Tibial artery (tissue), 4 donors: ENCODE measurements at regions not wholly inside any gene's neighbourhood (a gene's known extent, or its start where the extent isn't known, plus 50 kb on each side); places are given as distances from the start of the nearest gene placed in this dataset.

ENCODE experiments used
- DNase-seq, 2 donors: peaks; one replicate each; pipeline ENCODE4 v3.0.0-alpha.2; 2019
- H3K27ac ChIP-seq, 2 donors: fragments of 200-600 bp; sonication (generic) in 1 of 2; 1 replicate in 1 of 2; 2 replicates in 1 of 2; pipeline ENCODE4 v1.5.1; 2018 to 2019; ENCODE audit warnings: mild to moderate bottlenecking in 1 of 2
- H3K27me3 ChIP-seq, 2 donors: fragments of 200-600 bp; sonication (generic) in 1 of 2; one replicate each; pipeline versions ENCODE4 v1.5.1 to v1.6.0; 2016 to 2019
- H3K36me3 ChIP-seq, 3 donors: fragments of 200-600 bp; sonication (generic) in 2 of 3; one replicate each; pipeline ENCODE4 v1.5.1; 2016 to 2019; ENCODE audit warnings: mild to moderate bottlenecking in 2 of 3
- H3K4me1 ChIP-seq, 4 donors: fragments of 200-600 bp; sonication (generic) in 2 of 4; 1 replicate in 3 of 4; 2 replicates in 1 of 4; pipeline ENCODE4 v1.5.1; 2016 to 2019
- H3K4me3 ChIP-seq, 2 donors: fragments of 200-600 bp; sonication (generic) in 1 of 2; 1 replicate in 1 of 2; 2 replicates in 1 of 2; pipeline ENCODE4 v1.5.1; 2018 to 2019; ENCODE audit warnings: mild to moderate bottlenecking in 2 of 2
- H3K9me3 ChIP-seq, 3 donors: fragments of 200-600 bp; sonication (generic) in 1 of 3; one replicate each; pipeline ENCODE4 v1.5.1; 2016 to 2019
- CTCF ChIP-seq, 2 experiments: fragments of 200-600 bp in 1 of 2; fragments of 450-650 bp in 1 of 2; IDR thresholded peaks; one replicate each; pipeline ENCODE4 v1.5.1; 2017 to 2019; ENCODE audit warnings: antibody characterized with exemption in 2 of 2, mild to moderate bottlenecking in 1 of 2, moderate library complexity in 1 of 2
- intact Hi-C: fragments of 100-400 bp; cut with DNase I; formaldehyde crosslinking; loops from one replicate; pipeline ENCODE4 v1.15.0; 2023; ENCODE audit warnings: low total_unique reads

- Histone ChIP-seq H3K4me3 (no peak overlapping the region), H3K36me3 (no peaks in the 10 kb centered on the region), H3K9me3 (no peaks in the 10 kb centered on the region), H3K27me3 (no peaks in the 10 kb centered on the region), H3K27ac (no peak overlapping the region), H3K4me1 (no peaks in the 10 kb centered on the region)
- DNase-seq, result no peak
- no peak for TF ChIP-seq CTCF (IDR thresholded peaks at IDR 0.05)
- intact Hi-C loops, result no loop called here
Observed at GRCh38 chr7:145168427-145168826, 332.6 kb upstream of the TPK1 start.

- Histone ChIP-seq H3K4me3 (no peak overlapping the region), H3K9me3 (no peaks in the 10 kb centered on the region), H3K27ac (no peak overlapping the region), H3K4me1 (no peaks in the 10 kb centered on the region), H3K27me3 (no peaks in the 10 kb centered on the region), H3K36me3 (no peaks in the 10 kb centered on the region)
- intact Hi-C loops, result no loop called here
- DNase-seq, result no peak
- no peak for TF ChIP-seq CTCF (IDR thresholded peaks at IDR 0.05)
Observed at GRCh38 chr7:145156834-145157233, 321.0 kb upstream of the TPK1 start.

- no peak overlapping the region for H3K4me3 ChIP-seq
- H3K27me3 ChIP-seq, result no peaks in the 10 kb centered on the region
- DNase-seq, result no peak
- H3K4me1 ChIP-seq, result no peaks in the 10 kb centered on the region
- no peaks in the 10 kb centered on the region for H3K9me3 ChIP-seq
- intact Hi-C loops, result no loop called here
- no peak overlapping the region for H3K27ac ChIP-seq
- H3K36me3 ChIP-seq, result no peaks in the 10 kb centered on the region
- no peak for TF ChIP-seq CTCF (IDR thresholded peaks at IDR 0.05)
Observed at GRCh38 chr7:145152589-145152988, 316.7 kb upstream of the TPK1 start.

GRCh38 chr7:145151676-145152075 lies 315.8 kb upstream of the TPK1 start:
- intact Hi-C loops, result no loop called here
- no peaks in the 10 kb centered on the region for H3K9me3 ChIP-seq
- TF ChIP-seq CTCF (IDR thresholded peaks at IDR 0.05), result no peak
- no peak overlapping the region for H3K4me3 ChIP-seq
- DNase-seq, result no peak
- H3K27me3 ChIP-seq, result no peaks in the 10 kb centered on the region
- H3K4me1 ChIP-seq, result no peaks in the 10 kb centered on the region
- H3K27ac ChIP-seq, result no peak overlapping the region
- no peaks in the 10 kb centered on the region for H3K36me3 ChIP-seq

- no peaks in the 10 kb centered on the region for H3K36me3 ChIP-seq
- TF ChIP-seq CTCF (IDR thresholded peaks at IDR 0.05), result no peak
- H3K4me3 ChIP-seq, result no peak overlapping the region
- no peak overlapping the region for H3K27ac ChIP-seq
- no peak for DNase-seq
- H3K27me3 ChIP-seq, result no peaks in the 10 kb centered on the region
- H3K4me1 ChIP-seq, result no peaks in the 10 kb centered on the region
- intact Hi-C loops, result no loop called here
- no peaks in the 10 kb centered on the region for H3K9me3 ChIP-seq
Observed at GRCh38 chr7:145147865-145148264, 312.0 kb upstream of the TPK1 start.

GRCh38 chr7:145143685-145144084 lies 307.8 kb upstream of the TPK1 start:
- TF ChIP-seq CTCF (IDR thresholded peaks at IDR 0.05), result no peak
- no peaks in the 10 kb centered on the region for H3K4me1 ChIP-seq
- no peaks in the 10 kb centered on the region for H3K9me3 ChIP-seq
- no peak for DNase-seq
- no peak overlapping the region for H3K4me3 ChIP-seq
- no peak overlapping the region for H3K27ac ChIP-seq
- H3K27me3 ChIP-seq, result no peaks in the 10 kb centered on the region
- H3K36me3 ChIP-seq, result no peaks in the 10 kb centered on the region
- intact Hi-C loops, result no loop called here
